ENCODE measurements at regions not wholly inside any gene's neighbourhood (a gene's known extent, or its start where the extent isn't known, plus 50 kb on each side); places are given as distances from the start of the nearest gene placed in this dataset.

GRCh38 chr16:85289760-85290625, 177.7 kb upstream of the CIBAR2 start:
- Histone ChIP-seq H3K4me3 (ENCODE audit: low read length) (no peak overlapping the region), H3K27ac (ENCODE audit: low read length) (no peak overlapping the region), H3K9ac (ENCODE audit: low read length) (no peak overlapping the region), H3K36me3 (replicated peaks; ENCODE audit: low read depth, low read length) (no peaks in the 10 kb centered on the region), H4K20me1 (ENCODE audit: insufficient read depth, low read length) (no peaks in the 10 kb centered on the region), H3K27me3 (ENCODE audit: low read depth, low read length) (no peaks in the 10 kb centered on the region), H2AFZ (ENCODE audit: low read depth, low read length) (no peak overlapping the region), H3K9me3 (ENCODE audit: insufficient read depth, low read length) (no peaks in the 10 kb centered on the region), H3K4me2 (ENCODE audit: low read length) (no peak overlapping the region), H3K4me1 (ENCODE audit: low read length) (no peaks in the 10 kb centered on the region), H3K79me2 (ENCODE audit: low read length) (no peaks in the 10 kb centered on the region)
- TF ChIP-seq EZH2phosphoT487 (IDR thresholded peaks at IDR 0.05; ENCODE audit: low read depth) (no peak), CTCF (IDR thresholded peaks at IDR 0.05; ENCODE audit: low read depth, low read length) (no peak)

- TF ChIP-seq EZH2phosphoT487 (IDR thresholded peaks at IDR 0.05; ENCODE audit: low read depth) (no peak), CTCF (IDR thresholded peaks at IDR 0.05; ENCODE audit: low read depth, low read length) (no peak)
- Histone ChIP-seq H2AFZ (ENCODE audit: low read depth, low read length) (no peak overlapping the region), H3K79me2 (ENCODE audit: low read length) (no peaks in the 10 kb centered on the region), H3K9me3 (ENCODE audit: insufficient read depth, low read length) (no peaks in the 10 kb centered on the region), H3K36me3 (replicated peaks; ENCODE audit: low read depth, low read length) (no peaks in the 10 kb centered on the region), H3K4me3 (ENCODE audit: low read length) (no peak overlapping the region), H3K4me1 (ENCODE audit: low read length) (no peaks in the 10 kb centered on the region), H4K20me1 (ENCODE audit: insufficient read depth, low read length) (no peaks in the 10 kb centered on the region), H3K27me3 (ENCODE audit: low read depth, low read length) (no peaks in the 10 kb centered on the region), H3K4me2 (ENCODE audit: low read length) (no peak overlapping the region), H3K27ac (ENCODE audit: low read length) (no peak overlapping the region), H3K9ac (ENCODE audit: low read length) (no peak overlapping the region)
Measured at GRCh38 chr16:85290626-85291301, 178.5 kb upstream of the CIBAR2 start.

GRCh38 chr16:85291302-85292148, 179.3 kb upstream of the CIBAR2 start:
- no peaks in the 10 kb centered on the region for H3K27me3 ChIP-seq (ENCODE audit: low read depth, low read length)
- no peaks in the 10 kb centered on the region for H3K4me1 ChIP-seq (ENCODE audit: low read length)
- TF ChIP-seq CTCF (IDR thresholded peaks at IDR 0.05; ENCODE audit: low read depth, low read length): no peak
- TF ChIP-seq EZH2phosphoT487 (IDR thresholded peaks at IDR 0.05; ENCODE audit: low read depth): no peak
- no peak overlapping the region for H3K4me3 ChIP-seq (ENCODE audit: low read length)
- no peaks in the 10 kb centered on the region for H4K20me1 ChIP-seq (ENCODE audit: insufficient read depth, low read length)
- H3K9me3 ChIP-seq (ENCODE audit: insufficient read depth, low read length): no peaks in the 10 kb centered on the region
- no peaks in the 10 kb centered on the region for H3K36me3 ChIP-seq (replicated peaks; ENCODE audit: low read depth, low read length)
- H3K79me2 ChIP-seq (ENCODE audit: low read length): no peaks in the 10 kb centered on the region
- H3K4me2 ChIP-seq (ENCODE audit: low read length): no peak overlapping the region
- H3K9ac ChIP-seq (ENCODE audit: low read length): no peak overlapping the region
- H3K27ac ChIP-seq (ENCODE audit: low read length): no peak overlapping the region
- no peak overlapping the region for H2AFZ ChIP-seq (ENCODE audit: low read depth, low read length)

GRCh38 chr16:85293458-85293857, 181.2 kb upstream of the CIBAR2 start:
- Histone ChIP-seq H3K4me2 (ENCODE audit: low read length) (no peak overlapping the region), H3K9ac (ENCODE audit: low read length) (no peak overlapping the region), H2AFZ (ENCODE audit: low read depth, low read length) (no peak overlapping the region), H3K4me1 (ENCODE audit: low read length) (no peaks in the 10 kb centered on the region), H3K27ac (ENCODE audit: low read length) (no peak overlapping the region), H3K27me3 (ENCODE audit: low read depth, low read length) (no peaks in the 10 kb centered on the region), H3K9me3 (ENCODE audit: insufficient read depth, low read length) (no peaks in the 10 kb centered on the region), H4K20me1 (ENCODE audit: insufficient read depth, low read length) (no peaks in the 10 kb centered on the region), H3K79me2 (ENCODE audit: low read length) (no peaks in the 10 kb centered on the region), H3K4me3 (ENCODE audit: low read length) (no peak overlapping the region), H3K36me3 (replicated peaks; ENCODE audit: low read depth, low read length) (no peaks in the 10 kb centered on the region)
- no peak for TF ChIP-seq EZH2phosphoT487 (IDR thresholded peaks at IDR 0.05; ENCODE audit: low read depth)
- no peak for TF ChIP-seq CTCF (IDR thresholded peaks at IDR 0.05; ENCODE audit: low read depth, low read length)
